ENCODE measurements at regions not wholly inside any gene's neighbourhood (a gene's known extent, or its start where the extent isn't known, plus 50 kb on each side); places are given as distances from the start of the nearest gene placed in this dataset.

GRCh38 chr10:61166489-61166888 lies 222.5 kb upstream of the RHOBTB1 start:
- TF ChIP-seq CTCF (IDR thresholded peaks at IDR 0.05; ENCODE audit: poor library complexity): no peak
- no peak for TF ChIP-seq EZH2 (IDR thresholded peaks at IDR 0.05; ENCODE audit: borderline replicate concordance)
